Body of pancreas (tissue), 4 donors: ENCODE measurements at regions not wholly inside any gene's neighbourhood (a gene's known extent, or its start where the extent isn't known, plus 50 kb on each side); places are given as distances from the start of the nearest gene placed in this dataset.

ENCODE experiments used
- ATAC-seq: fragments of 150-250 bp; one replicate; pipeline ENCODE4 v1.9.1; 2016
- DNase-seq, 4 donors: peaks; one replicate each; pipeline ENCODE4 v3.0.0-alpha.2; 2019
- H3K27ac ChIP-seq, 4 donors: fragments of 200-600 bp; sonication (generic); 1 replicate in 3 of 4; 2 replicates in 1 of 4; pipeline versions ENCODE4 v1.5.1 to v1.6.1; 2016 to 2019; ENCODE audit warnings: mild to moderate bottlenecking in 1 of 4, mixed read lengths in 1 of 4, moderate library complexity in 1 of 4
- H3K27me3 ChIP-seq, 2 donors: fragments of 200-600 bp; sonication (generic); one replicate each; pipeline ENCODE4 v1.6.0; 2016; ENCODE audit warnings: mild to moderate bottlenecking in 1 of 2
- H3K36me3 ChIP-seq, 2 donors: fragments of 200-600 bp; sonication (generic); replicated peaks in 1 of 2; 2 replicates each; pipeline ENCODE4 v1.5.1; 2016; ENCODE audit warnings: low read depth in 2 of 2; ENCODE audit not compliant: insufficient read depth in 1 of 2
- H3K4me1 ChIP-seq: fragments of 200-600 bp; sonication (generic); one replicate; pipeline ENCODE4 v1.6.0; 2016
- H3K4me3 ChIP-seq, 2 donors: fragments of 200-600 bp; sonication (generic); 1 replicate in 1 of 2; 2 replicates in 1 of 2; pipeline ENCODE4 v1.5.1; 2016 to 2019
- H3K9me3 ChIP-seq, 3 donors: fragments of 200-600 bp; sonication (generic); 1 replicate in 2 of 3; 2 replicates in 1 of 3; pipeline ENCODE4 v1.5.1; 2016
- POLR2A ChIP-seq, 3 donors: fragments of 450-650 bp; IDR thresholded peaks; one replicate each; pipeline ENCODE4 v1.6.1; 2016; ENCODE audit warnings: antibody characterized with exemption in 3 of 3, mild to moderate bottlenecking in 2 of 3
- WGBS, 2 donors: methylation state at CpG; one replicate each; pipeline ENCODE4 v1.1.5; 2017; 5-methylcytosine and 5-hydroxymethylcytosine counted together
- intact Hi-C: fragments of 100-400 bp; cut with DNase I; formaldehyde crosslinking; loops from one replicate; pipeline ENCODE4 v1.15.1; 2023
- TF ChIP-seq, protein P1 (sequence below), 7 experiments: fragments of 450-650 bp in 4 of 7; fragments of 200-600 bp in 3 of 7; sonication (generic) in 3 of 7; IDR thresholded peaks; one replicate each; pipeline ENCODE4 v1.5.1; 2016 to 2019; ENCODE audit warnings: antibody characterized with exemption in 7 of 7

DNA sequence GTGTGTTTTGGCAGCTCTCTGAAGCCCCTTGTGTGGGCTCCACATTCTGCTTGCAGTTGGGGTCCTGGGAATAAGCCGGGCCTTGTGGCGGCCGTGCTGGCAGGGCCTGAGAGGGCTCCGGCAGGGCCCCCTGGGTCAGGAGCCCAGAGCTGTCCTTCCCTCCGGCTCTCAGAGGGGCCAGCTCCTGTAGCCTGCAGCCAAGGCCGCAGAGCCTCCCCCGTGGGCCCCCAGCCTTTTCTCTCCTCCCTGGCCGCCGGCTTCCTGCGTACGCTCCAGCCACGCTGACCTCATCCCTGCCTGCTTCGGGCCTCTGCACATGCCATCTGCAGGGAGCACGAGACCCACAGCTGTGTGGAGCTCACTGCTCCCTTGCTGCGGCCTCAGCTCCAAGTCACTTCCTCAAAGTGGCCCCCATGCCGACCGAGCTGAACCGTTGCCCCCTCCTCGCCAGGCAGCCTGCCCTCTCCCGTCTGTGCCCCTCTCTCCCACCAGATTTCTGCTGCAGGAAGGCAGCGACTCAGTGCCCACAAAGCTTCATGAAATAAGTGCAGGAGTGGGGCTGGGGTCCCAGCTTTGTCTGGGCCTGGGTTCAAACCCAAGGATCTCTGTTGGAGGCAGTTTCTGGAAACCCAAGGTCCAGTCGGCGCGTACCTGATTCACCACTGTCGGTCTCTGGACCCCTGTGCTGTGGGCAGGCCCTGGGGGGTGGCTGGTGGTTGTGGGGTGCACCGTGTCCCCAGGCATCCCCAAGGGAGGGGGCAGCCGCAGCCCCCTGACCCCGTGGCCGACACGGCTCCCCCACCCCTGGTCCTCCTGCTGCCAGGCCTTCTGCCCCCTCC lies 57.1 kb upstream of the NKX1-1 start:
- no peak for TF ChIP-seq POLR2A (IDR thresholded peaks at IDR 0.05)
- TF ChIP-seq, protein P1, sequence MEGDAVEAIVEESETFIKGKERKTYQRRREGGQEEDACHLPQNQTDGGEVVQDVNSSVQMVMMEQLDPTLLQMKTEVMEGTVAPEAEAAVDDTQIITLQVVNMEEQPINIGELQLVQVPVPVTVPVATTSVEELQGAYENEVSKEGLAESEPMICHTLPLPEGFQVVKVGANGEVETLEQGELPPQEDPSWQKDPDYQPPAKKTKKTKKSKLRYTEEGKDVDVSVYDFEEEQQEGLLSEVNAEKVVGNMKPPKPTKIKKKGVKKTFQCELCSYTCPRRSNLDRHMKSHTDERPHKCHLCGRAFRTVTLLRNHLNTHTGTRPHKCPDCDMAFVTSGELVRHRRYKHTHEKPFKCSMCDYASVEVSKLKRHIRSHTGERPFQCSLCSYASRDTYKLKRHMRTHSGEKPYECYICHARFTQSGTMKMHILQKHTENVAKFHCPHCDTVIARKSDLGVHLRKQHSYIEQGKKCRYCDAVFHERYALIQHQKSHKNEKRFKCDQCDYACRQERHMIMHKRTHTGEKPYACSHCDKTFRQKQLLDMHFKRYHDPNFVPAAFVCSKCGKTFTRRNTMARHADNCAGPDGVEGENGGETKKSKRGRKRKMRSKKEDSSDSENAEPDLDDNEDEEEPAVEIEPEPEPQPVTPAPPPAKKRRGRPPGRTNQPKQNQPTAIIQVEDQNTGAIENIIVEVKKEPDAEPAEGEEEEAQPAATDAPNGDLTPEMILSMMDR (IDR thresholded peaks at IDR 0.05) = no peak
- Histone ChIP-seq H3K4me3 (no peak overlapping the region), H3K36me3 (no peaks in the 10 kb centered on the region), H3K27ac (no peak overlapping the region), H3K27me3 (no peaks in the 10 kb centered on the region), H3K9me3 (no peaks in the 10 kb centered on the region), H3K4me1 (no peaks in the 10 kb centered on the region)
- ATAC-seq (no peak), DNase-seq (no peak)
- intact Hi-C loops = no loop called here
- WGBS, 2 donors = 37 to 45% methylated on average over 6 to 27 of the region's 30 CpGs

DNA sequence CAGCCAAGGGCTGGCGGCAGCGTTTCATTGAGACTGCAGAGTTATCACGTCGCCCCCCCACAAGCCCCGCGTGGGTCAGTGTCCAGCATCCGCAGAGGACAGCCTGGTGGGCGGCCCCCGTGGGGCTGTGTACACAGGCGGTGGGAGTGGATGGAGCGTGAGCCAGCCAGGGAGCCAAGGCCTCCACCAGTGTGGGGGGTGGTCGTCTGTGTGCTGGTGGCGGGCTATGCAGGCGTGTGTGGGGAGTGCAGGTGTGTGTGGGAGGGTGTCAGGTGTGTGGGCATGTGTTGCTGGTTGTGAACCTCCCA lies 56.5 kb upstream of the NKX1-1 start:
- Histone ChIP-seq H3K27me3 (no peaks in the 10 kb centered on the region), H3K4me1 (no peaks in the 10 kb centered on the region), H3K27ac (no peak overlapping the region), H3K9me3 (no peaks in the 10 kb centered on the region), H3K36me3 (no peaks in the 10 kb centered on the region), H3K4me3 (no peak overlapping the region)
- no peak for DNase-seq
- WGBS, 2 donors = 43 to 79% methylated on average over 11 to 14 of the region's 14 CpGs
- ATAC-seq = no peak
- TF ChIP-seq, protein P1 (IDR thresholded peaks at IDR 0.05) = no peak
- no peak for TF ChIP-seq POLR2A (IDR thresholded peaks at IDR 0.05)
- intact Hi-C loops = no loop called here

DNA sequence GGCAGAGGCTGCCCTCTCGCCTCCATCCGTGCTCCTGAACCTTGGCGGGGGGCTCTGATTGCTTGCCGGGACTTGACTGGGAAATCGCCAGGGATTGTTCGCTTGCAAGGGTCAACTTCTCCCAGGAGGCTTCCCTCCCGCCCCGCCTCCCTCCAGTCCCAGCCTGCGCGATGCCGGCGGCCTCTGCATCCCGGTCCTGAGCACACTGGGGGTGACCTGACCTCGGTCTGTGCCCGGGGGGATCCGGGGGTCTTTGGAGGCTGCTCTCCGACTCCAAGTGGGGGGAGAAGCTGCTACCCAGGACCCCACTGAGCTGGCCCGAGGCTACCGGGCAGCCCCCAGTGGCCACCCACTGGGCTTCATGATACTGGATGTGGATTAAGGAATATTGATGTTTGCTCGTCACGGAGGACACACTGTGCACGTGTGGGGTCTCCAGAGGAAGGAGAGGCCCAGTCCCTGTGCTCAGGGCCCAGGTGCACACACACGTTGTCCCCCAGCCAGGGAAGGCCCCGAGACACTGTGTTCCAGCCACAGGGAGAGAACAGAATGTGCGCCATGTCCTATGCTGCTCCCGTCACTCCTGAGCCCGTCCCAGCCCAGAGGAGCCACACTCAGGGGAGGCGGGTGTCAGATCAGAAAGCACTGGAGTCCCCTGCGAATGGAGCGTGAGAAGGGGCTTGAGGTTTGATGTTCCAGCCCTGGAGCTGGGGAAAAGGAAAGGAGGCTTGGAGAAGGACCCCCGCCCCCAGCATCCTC lies 55.9 kb upstream of the NKX1-1 start:
- Histone ChIP-seq H3K36me3 (no peaks in the 10 kb centered on the region), H3K27me3 (no peaks in the 10 kb centered on the region), H3K9me3 (no peaks in the 10 kb centered on the region), H3K27ac (no peak overlapping the region), H3K4me1 (no peaks in the 10 kb centered on the region), H3K4me3 (no peak overlapping the region)
- WGBS, 2 donors = 32 to 37% methylated on average over 11 to 30 of the region's 31 CpGs
- TF ChIP-seq, protein P1 (IDR thresholded peaks at IDR 0.05) = no peak
- no peak for TF ChIP-seq POLR2A (IDR thresholded peaks at IDR 0.05)
- intact Hi-C loops = no loop called here
- DNase-seq = no peak
- ATAC-seq = no peak

DNA sequence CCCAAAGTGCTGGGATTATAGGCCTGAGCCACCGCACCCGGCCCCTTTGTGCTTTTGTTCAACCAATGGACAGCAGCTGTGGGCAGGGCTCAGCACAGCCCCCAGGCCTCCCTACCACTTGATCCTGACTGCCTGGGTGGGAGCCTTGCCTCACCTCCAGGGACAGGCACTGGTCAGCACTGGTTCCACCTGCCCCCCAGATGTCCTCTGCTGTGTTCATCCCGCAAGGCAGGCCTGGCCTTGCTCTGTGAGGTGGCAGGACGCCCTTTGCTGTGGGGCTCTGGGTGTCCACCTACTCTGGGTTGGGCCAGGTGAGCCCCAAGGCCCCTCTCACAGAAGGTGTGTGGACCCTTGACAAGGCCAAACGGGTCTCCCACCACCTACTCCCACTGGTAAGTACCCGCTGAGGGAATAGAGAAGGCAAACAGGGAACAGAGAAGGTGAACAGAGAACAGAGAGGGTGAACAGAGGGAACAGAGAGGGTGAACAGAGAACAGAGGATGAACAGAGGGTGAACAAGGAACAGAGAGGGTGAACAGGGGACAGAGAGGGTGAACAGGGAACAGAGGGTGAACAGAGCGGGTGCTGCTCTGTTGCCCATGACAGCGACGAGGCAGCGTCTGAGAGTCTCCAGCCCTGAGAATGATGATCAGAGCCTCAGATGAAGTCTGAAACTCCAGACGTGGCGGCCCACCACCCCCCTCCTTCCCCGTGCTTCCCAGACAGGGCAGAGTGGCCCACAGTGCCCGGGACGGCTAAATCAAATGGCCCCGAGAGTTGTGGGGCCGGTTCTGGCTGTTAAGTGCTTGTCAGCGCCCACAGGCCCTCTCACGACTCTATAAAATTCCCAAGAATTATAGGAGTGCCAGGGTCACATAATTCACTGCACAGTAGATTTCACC lies 55.0 kb upstream of the NKX1-1 start:
- 58% methylated on average over 16 to 17 of the region's 19 CpGs for WGBS, 2 donors
- TF ChIP-seq, protein P1 (IDR thresholded peaks at IDR 0.05) = no peak
- TF ChIP-seq POLR2A (IDR thresholded peaks at IDR 0.05) = no peak
- Histone ChIP-seq H3K27ac (no peak overlapping the region), H3K27me3 (no peaks in the 10 kb centered on the region), H3K36me3 (no peaks in the 10 kb centered on the region), H3K9me3 (no peaks in the 10 kb centered on the region), H3K4me3 (no peak overlapping the region), H3K4me1 (no peaks in the 10 kb centered on the region)
- no peak for ATAC-seq
- DNase-seq = no peak
- intact Hi-C loops = no loop called here
